GM23338 (cell line): ENCODE measurements at regions not wholly inside any gene's neighbourhood (a gene's known extent, or its start where the extent isn't known, plus 50 kb on each side); places are given as distances from the start of the nearest gene placed in this dataset.

Experiments
- ATAC-seq: fragments of 200-7000 bp; cut with Tn5 transposase; 3 replicates; pipeline ENCODE4 v1.9.1; 2020
- DNase-seq: peaks from one replicate; pipeline ENCODE4 v3.0.0-alpha.2; 2015; ENCODE audit warnings: low spot score
- H2AFZ ChIP-seq: fragments of 200-600 bp; sonication (generic); 2 replicates; pipeline ENCODE4 v1.8.0; 2016; ENCODE audit warnings: antibody characterized with exemption, mild to moderate bottlenecking, moderate library complexity
- H3F3A ChIP-seq: fragments of 200-600 bp; sonication (generic); replicated peaks from 2 replicates; pipeline ENCODE4 v1.8.0; 2017; ENCODE audit warnings: antibody characterized with exemption, mixed run types, low read depth
- H3K27ac ChIP-seq: fragments of 200-600 bp; sonication (generic); 2 replicates; pipeline ENCODE4 v1.6.1; 2016; ENCODE audit warnings: low read depth
- H3K27me3 ChIP-seq: fragments of 200-600 bp; sonication (generic); 2 replicates; pipeline ENCODE4 v1.8.0; 2016; ENCODE audit warnings: mild to moderate bottlenecking, mixed run types, moderate library complexity; ENCODE audit not compliant: insufficient read depth
- H3K36me3 ChIP-seq: fragments of 200-600 bp; sonication (generic); 2 replicates; pipeline ENCODE4 v1.8.0; 2016; ENCODE audit warnings: mild to moderate bottlenecking; ENCODE audit not compliant: insufficient read depth
- H3K4me1 ChIP-seq: fragments of 200-600 bp; sonication (generic); 2 replicates; pipeline ENCODE4 v1.8.0; 2016; ENCODE audit warnings: mild to moderate bottlenecking, moderate library complexity; ENCODE audit not compliant: insufficient read depth
- H3K4me2 ChIP-seq: fragments of 200-600 bp; sonication (generic); 2 replicates; pipeline ENCODE4 v1.7.1; 2017; ENCODE audit warnings: mixed run types
- H3K4me3 ChIP-seq: fragments of 200-600 bp; sonication (generic); 2 replicates; pipeline ENCODE4 v1.6.1; 2016; ENCODE audit warnings: mixed run types
- H3K79me2 ChIP-seq: fragments of 200-600 bp; sonication (generic); replicated peaks from 2 replicates; pipeline ENCODE4 v1.8.0; 2017; ENCODE audit warnings: mild to moderate bottlenecking; ENCODE audit not compliant: insufficient read depth
- H3K9me2 ChIP-seq: fragments of 200-600 bp; sonication (generic); 2 replicates; pipeline ENCODE4 v1.8.0; 2017; ENCODE audit not compliant: insufficient read depth
- H4K20me1 ChIP-seq: fragments of 200-600 bp; sonication (generic); replicated peaks from 2 replicates; pipeline ENCODE4 v1.8.0; 2017; ENCODE audit warnings: mild to moderate bottlenecking; ENCODE audit not compliant: insufficient read depth
- H3K27ac Mint-ChIP-seq: 2 replicates; pipeline ENCODE4 v1.8.0; 2020; ENCODE audit warnings: inconsistent platforms, mild to moderate bottlenecking, moderate library complexity, mixed read lengths
- H3K27me3 Mint-ChIP-seq: 3 replicates; pipeline ENCODE4 v1.8.0; 2022; ENCODE audit warnings: low read depth, mild to moderate bottlenecking, moderate library complexity, mixed read lengths, inconsistent platforms; ENCODE audit not compliant: insufficient read depth, poor library complexity
- H3K36me3 Mint-ChIP-seq: 3 replicates; pipeline ENCODE4 v1.8.0; 2021; ENCODE audit warnings: low read depth, mild to moderate bottlenecking, inconsistent platforms, moderate library complexity, mixed read lengths
- H3K4me1 Mint-ChIP-seq: 3 replicates; pipeline ENCODE4 v1.8.0; 2020; ENCODE audit warnings: mild to moderate bottlenecking, inconsistent platforms, mixed read lengths
- H3K4me3 Mint-ChIP-seq: 3 replicates; pipeline ENCODE4 v1.8.0; 2021; ENCODE audit warnings: moderate library complexity, mild to moderate bottlenecking, inconsistent platforms, mixed read lengths
- H3K9me3 Mint-ChIP-seq: 3 replicates; pipeline ENCODE4 v1.8.0; 2020; ENCODE audit warnings: moderate library complexity, mild to moderate bottlenecking, inconsistent platforms, mixed read lengths
- CREB1 ChIP-seq: fragments of 250-450 bp; sonication (Bioruptor Pico); IDR thresholded peaks from 2 replicates; pipeline ENCODE4 v1.5.0; 2020; ENCODE audit warnings: low read depth, mild to moderate bottlenecking, moderate library complexity
- EZH2phosphoT487 ChIP-seq: fragments of 200-600 bp; sonication (generic); IDR thresholded peaks from one replicate; pipeline ENCODE4 v1.8.1; 2018; ENCODE audit warnings: antibody characterized with exemption; ENCODE audit not compliant: unreplicated experiment
- STAT1 ChIP-seq: IDR thresholded peaks from one replicate; pipeline ENCODE4 v1.6.1; 2016; ENCODE audit warnings: antibody characterized with exemption; ENCODE audit not compliant: unreplicated experiment
- ZNF114 ChIP-seq: fragments of 250-450 bp; sonication (Bioruptor Pico); IDR thresholded peaks from 2 replicates; pipeline ENCODE4 v1.5.0; 2020; ENCODE audit warnings: mild to moderate bottlenecking, moderate library complexity
- TF ChIP-seq, protein P1 (sequence below): IDR thresholded peaks from one replicate; pipeline ENCODE4 v1.6.1; 2018; ENCODE audit warnings: antibody characterized with exemption; ENCODE audit not compliant: unreplicated experiment
- TF ChIP-seq, protein P2 (sequence below), 2 experiments: fragments of 200-600 bp in 1 of 2; sonication (generic) in 1 of 2; conservative IDR thresholded peaks; 2 replicates each; pipeline versions ENCODE4 v1.5.1 to v1.6.1; 2016 to 2017; ENCODE audit warnings: antibody characterized with exemption in 2 of 2, low read depth in 2 of 2, mild to moderate bottlenecking in 2 of 2, moderate library complexity in 1 of 2
- TF ChIP-seq, protein P3 (sequence below): fragments of 250-450 bp; sonication (Bioruptor Pico); IDR thresholded peaks from 2 replicates; pipeline ENCODE4 v1.5.0; 2020; ENCODE audit warnings: mild to moderate bottlenecking, moderate library complexity
- TF ChIP-seq, protein P4 (sequence below): IDR thresholded peaks from 2 replicates; pipeline ENCODE4 v1.6.1; 2016; ENCODE audit warnings: antibody characterized with exemption

DNA sequence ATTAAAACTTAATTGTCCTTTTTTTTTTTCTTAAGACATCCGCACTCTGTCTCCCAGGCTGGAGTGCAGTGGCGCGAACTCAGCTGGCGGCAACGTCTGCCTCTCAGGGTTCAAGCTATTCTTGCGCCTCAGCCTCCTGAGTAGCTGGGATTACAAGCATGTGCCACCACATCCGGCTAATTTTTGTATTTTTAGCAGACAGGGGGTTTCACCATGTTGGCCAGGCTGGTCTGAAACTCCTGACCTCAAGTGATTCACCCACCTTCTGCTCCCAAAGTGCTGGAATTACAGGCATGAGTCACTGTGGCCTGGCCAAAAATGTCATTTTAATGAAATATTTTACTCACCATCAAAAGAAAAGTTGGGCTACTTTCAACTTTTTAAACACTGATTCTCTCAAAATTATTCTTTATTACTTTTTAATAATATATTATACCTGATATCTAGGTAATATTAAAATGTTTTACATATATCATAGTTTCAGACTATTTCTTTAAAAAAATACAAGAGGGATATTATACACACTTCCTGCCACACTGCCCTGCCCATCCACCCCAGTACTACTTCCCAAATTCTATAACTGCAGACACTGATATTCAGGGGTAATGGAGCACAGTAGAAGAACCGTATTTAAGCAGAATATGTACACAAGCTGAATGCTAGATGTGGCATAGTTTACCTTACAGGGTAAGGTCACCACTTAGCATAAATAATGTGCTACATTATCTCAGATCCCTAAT is 723.9 kb upstream of the ZNF385D start (continued):
- TF ChIP-seq, protein P1, sequence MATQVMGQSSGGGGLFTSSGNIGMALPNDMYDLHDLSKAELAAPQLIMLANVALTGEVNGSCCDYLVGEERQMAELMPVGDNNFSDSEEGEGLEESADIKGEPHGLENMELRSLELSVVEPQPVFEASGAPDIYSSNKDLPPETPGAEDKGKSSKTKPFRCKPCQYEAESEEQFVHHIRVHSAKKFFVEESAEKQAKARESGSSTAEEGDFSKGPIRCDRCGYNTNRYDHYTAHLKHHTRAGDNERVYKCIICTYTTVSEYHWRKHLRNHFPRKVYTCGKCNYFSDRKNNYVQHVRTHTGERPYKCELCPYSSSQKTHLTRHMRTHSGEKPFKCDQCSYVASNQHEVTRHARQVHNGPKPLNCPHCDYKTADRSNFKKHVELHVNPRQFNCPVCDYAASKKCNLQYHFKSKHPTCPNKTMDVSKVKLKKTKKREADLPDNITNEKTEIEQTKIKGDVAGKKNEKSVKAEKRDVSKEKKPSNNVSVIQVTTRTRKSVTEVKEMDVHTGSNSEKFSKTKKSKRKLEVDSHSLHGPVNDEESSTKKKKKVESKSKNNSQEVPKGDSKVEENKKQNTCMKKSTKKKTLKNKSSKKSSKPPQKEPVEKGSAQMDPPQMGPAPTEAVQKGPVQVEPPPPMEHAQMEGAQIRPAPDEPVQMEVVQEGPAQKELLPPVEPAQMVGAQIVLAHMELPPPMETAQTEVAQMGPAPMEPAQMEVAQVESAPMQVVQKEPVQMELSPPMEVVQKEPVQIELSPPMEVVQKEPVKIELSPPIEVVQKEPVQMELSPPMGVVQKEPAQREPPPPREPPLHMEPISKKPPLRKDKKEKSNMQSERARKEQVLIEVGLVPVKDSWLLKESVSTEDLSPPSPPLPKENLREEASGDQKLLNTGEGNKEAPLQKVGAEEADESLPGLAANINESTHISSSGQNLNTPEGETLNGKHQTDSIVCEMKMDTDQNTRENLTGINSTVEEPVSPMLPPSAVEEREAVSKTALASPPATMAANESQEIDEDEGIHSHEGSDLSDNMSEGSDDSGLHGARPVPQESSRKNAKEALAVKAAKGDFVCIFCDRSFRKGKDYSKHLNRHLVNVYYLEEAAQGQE, result no peak
- no peak for TF ChIP-seq CREB1 (CRISPR knock-in tag)
- TF ChIP-seq, protein P2, sequence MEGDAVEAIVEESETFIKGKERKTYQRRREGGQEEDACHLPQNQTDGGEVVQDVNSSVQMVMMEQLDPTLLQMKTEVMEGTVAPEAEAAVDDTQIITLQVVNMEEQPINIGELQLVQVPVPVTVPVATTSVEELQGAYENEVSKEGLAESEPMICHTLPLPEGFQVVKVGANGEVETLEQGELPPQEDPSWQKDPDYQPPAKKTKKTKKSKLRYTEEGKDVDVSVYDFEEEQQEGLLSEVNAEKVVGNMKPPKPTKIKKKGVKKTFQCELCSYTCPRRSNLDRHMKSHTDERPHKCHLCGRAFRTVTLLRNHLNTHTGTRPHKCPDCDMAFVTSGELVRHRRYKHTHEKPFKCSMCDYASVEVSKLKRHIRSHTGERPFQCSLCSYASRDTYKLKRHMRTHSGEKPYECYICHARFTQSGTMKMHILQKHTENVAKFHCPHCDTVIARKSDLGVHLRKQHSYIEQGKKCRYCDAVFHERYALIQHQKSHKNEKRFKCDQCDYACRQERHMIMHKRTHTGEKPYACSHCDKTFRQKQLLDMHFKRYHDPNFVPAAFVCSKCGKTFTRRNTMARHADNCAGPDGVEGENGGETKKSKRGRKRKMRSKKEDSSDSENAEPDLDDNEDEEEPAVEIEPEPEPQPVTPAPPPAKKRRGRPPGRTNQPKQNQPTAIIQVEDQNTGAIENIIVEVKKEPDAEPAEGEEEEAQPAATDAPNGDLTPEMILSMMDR (conservative IDR thresholded peaks at IDR 0.05; ENCODE audit: low read depth in 2 of 2), result no peak
- TF ChIP-seq EZH2phosphoT487, result no peak
- no peak for TF ChIP-seq STAT1

DNA sequence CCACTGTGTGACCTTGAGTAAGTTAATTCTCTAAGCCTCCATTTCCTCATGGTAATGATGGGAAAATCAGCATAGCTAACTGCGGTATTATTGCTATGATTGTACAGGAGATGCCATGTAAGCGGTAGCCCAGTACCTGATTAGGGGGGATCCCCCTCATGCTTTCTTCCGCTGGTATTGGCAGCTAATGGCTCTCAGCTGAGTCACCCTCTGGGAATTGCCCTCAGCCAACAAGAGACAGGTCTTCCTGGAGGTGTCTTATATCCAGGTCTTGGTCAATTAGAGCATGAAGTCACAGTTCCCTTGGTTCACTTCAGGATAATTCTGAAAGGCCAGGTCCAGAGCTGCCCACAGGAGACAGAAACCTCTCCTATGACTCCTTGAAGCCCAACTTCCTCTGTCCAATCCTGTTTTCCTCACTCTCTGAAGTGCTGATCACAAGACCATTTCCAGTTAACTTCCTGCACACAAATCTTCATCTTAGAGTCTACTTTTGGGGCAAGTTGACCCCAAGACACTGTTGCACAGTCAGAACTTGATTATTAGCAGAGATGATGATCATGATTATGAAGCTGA is 724.7 kb upstream of the ZNF385D start:
- Mint-ChIP-seq H3K36me3 (no peaks in the 10 kb centered on the region), H3K27me3 (peaks cover 2% of the 10 kb centered on the region)
- TF ChIP-seq, protein P3, sequence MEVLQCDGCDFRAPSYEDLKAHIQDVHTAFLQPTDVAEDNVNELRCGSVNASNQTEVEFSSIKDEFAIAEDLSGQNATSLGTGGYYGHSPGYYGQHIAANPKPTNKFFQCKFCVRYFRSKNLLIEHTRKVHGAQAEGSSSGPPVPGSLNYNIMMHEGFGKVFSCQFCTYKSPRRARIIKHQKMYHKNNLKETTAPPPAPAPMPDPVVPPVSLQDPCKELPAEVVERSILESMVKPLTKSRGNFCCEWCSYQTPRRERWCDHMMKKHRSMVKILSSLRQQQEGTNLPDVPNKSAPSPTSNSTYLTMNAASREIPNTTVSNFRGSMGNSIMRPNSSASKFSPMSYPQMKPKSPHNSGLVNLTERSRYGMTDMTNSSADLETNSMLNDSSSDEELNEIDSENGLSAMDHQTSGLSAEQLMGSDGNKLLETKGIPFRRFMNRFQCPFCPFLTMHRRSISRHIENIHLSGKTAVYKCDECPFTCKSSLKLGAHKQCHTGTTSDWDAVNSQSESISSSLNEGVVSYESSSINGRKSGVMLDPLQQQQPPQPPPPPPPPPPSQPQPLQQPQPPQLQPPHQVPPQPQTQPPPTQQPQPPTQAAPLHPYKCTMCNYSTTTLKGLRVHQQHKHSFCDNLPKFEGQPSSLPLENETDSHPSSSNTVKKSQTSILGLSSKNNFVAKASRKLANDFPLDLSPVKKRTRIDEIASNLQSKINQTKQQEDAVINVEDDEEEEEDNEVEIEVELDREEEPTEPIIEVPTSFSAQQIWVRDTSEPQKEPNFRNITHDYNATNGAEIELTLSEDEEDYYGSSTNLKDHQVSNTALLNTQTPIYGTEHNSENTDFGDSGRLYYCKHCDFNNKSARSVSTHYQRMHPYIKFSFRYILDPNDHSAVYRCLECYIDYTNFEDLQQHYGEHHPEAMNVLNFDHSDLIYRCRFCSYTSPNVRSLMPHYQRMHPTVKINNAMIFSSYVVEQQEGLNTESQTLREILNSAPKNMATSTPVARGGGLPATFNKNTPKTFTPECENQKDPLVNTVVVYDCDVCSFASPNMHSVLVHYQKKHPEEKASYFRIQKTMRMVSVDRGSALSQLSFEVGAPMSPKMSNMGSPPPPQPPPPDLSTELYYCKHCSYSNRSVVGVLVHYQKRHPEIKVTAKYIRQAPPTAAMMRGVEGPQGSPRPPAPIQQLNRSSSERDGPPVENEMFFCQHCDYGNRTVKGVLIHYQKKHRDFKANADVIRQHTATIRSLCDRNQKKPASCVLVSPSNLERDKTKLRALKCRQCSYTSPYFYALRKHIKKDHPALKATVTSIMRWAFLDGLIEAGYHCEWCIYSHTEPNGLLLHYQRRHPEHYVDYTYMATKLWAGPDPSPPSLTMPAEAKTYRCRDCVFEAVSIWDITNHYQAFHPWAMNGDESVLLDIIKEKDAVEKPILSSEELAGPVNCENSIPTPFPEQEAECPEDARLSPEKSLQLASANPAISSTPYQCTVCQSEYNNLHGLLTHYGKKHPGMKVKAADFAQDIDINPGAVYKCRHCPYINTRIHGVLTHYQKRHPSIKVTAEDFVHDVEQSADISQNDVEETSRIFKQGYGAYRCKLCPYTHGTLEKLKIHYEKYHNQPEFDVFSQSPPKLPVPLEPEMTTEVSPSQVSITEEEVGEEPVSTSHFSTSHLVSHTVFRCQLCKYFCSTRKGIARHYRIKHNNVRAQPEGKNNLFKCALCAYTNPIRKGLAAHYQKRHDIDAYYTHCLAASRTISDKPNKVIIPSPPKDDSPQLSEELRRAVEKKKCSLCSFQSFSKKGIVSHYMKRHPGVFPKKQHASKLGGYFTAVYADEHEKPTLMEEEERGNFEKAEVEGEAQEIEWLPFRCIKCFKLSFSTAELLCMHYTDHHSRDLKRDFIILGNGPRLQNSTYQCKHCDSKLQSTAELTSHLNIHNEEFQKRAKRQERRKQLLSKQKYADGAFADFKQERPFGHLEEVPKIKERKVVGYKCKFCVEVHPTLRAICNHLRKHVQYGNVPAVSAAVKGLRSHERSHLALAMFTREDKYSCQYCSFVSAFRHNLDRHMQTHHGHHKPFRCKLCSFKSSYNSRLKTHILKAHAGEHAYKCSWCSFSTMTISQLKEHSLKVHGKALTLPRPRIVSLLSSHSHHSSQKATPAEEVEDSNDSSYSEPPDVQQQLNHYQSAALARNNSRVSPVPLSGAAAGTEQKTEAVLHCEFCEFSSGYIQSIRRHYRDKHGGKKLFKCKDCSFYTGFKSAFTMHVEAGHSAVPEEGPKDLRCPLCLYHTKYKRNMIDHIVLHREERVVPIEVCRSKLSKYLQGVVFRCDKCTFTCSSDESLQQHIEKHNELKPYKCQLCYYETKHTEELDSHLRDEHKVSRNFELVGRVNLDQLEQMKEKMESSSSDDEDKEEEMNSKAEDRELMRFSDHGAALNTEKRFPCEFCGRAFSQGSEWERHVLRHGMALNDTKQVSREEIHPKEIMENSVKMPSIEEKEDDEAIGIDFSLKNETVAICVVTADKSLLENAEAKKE (CRISPR knock-in tag), result no peak
- TF ChIP-seq STAT1 (no peak), ZNF114 (CRISPR knock-in tag) (no peak), EZH2phosphoT487 (no peak)
- TF ChIP-seq, protein P2 (conservative IDR thresholded peaks at IDR 0.05; ENCODE audit: low read depth in 2 of 2), result no peak
- TF ChIP-seq, protein P4, sequence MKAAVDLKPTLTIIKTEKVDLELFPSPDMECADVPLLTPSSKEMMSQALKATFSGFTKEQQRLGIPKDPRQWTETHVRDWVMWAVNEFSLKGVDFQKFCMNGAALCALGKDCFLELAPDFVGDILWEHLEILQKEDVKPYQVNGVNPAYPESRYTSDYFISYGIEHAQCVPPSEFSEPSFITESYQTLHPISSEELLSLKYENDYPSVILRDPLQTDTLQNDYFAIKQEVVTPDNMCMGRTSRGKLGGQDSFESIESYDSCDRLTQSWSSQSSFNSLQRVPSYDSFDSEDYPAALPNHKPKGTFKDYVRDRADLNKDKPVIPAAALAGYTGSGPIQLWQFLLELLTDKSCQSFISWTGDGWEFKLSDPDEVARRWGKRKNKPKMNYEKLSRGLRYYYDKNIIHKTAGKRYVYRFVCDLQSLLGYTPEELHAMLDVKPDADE, result no peak

More for the DNA sequence above, 724.7 kb upstream of the ZNF385D start:
- Mint-ChIP-seq H3K4me1 (no peaks in the 10 kb centered on the region), H3K27ac (no peak overlapping the region), H3K4me3 (no peak overlapping the region), H3K9me3 (no peaks in the 10 kb centered on the region)
- DNase-seq, result no peak
- no peaks in the 10 kb centered on the region for H3F3A ChIP-seq
- no peaks in the 10 kb centered on the region for H3K4me1 ChIP-seq
- no peaks in the 10 kb centered on the region for H4K20me1 ChIP-seq
- no peaks in the 10 kb centered on the region for H3K27me3 ChIP-seq
- H2AFZ ChIP-seq, result no peak overlapping the region
- H3K9me2 ChIP-seq, result 0 out of 2 replicates have a peak, but pooled peaks cover 3% of the 10 kb centered on the region
- H3K79me2 ChIP-seq, result no peaks in the 10 kb centered on the region
- ATAC-seq, result no peak
- H3K4me2 ChIP-seq, result no peak overlapping the region
- no peak overlapping the region for H3K4me3 ChIP-seq
- no peaks in the 10 kb centered on the region for H3K36me3 ChIP-seq
- no peak overlapping the region for H3K27ac ChIP-seq
